Activated T-cell treated with anti-CD3 and anti-CD28 coated beads, Interleukin-2, amount 50 U/mL, for 24 hours (primary cell): ENCODE measurements at regions not wholly inside any gene's neighbourhood (a gene's known extent, or its start where the extent isn't known, plus 50 kb on each side); places are given as distances from the start of the nearest gene placed in this dataset.
"Not testable (repeated sequence)": the region's sequence is repeated elsewhere in the genome, so short reads cannot be mapped to it uniquely, and the experiment has no call there.

Source experiments
- DNase-seq: peaks from one replicate; pipeline ENCODE4 v3.0.0-alpha.2; 2020
- H3K27ac Mint-ChIP-seq: 2 replicates; pipeline ENCODE4 v1.8.0; 2020; ENCODE audit warnings: mild to moderate bottlenecking, mixed read lengths
- H3K27me3 Mint-ChIP-seq: 2 replicates; pipeline ENCODE4 v1.8.0; 2020; ENCODE audit warnings: mixed read lengths
- H3K36me3 Mint-ChIP-seq: 2 replicates; pipeline ENCODE4 v1.8.0; 2020; ENCODE audit warnings: low read depth, mixed read lengths
- H3K4me1 Mint-ChIP-seq: 2 replicates; pipeline ENCODE4 v1.8.0; 2020; ENCODE audit warnings: low read depth, mixed read lengths
- H3K4me3 Mint-ChIP-seq: 2 replicates; pipeline ENCODE4 v1.8.0; 2020; ENCODE audit warnings: mild to moderate bottlenecking, moderate library complexity, mixed read lengths
- H3K9me3 Mint-ChIP-seq: 2 replicates; pipeline ENCODE4 v1.8.0; 2020; ENCODE audit warnings: mixed read lengths

GRCh38 chrX:52585892-52586291 is 68.8 kb downstream of the SSX7 start:
- peaks cover 67% of the 10 kb centered on the region for H3K27me3 Mint-ChIP-seq
- no peaks in the 10 kb centered on the region for H3K9me3 Mint-ChIP-seq
- DNase-seq: no peak
- no peak overlapping the region for H3K27ac Mint-ChIP-seq
- H3K36me3 Mint-ChIP-seq: no peaks in the 10 kb centered on the region
- H3K4me1 Mint-ChIP-seq: no peaks in the 10 kb centered on the region
- H3K4me3 Mint-ChIP-seq: no peak overlapping the region

GRCh38 chrX:52577464-52578173 is 60.8 kb upstream of the XAGE1B start:
- H3K4me3 Mint-ChIP-seq: no peak overlapping the region
- no peaks in the 10 kb centered on the region for H3K36me3 Mint-ChIP-seq
- peaks cover 1% of the 10 kb centered on the region for H3K4me1 Mint-ChIP-seq
- H3K27me3 Mint-ChIP-seq: peaks cover 56% of the 10 kb centered on the region
- no peak for DNase-seq
- no peak overlapping the region for H3K27ac Mint-ChIP-seq
- no peaks in the 10 kb centered on the region for H3K9me3 Mint-ChIP-seq

GRCh38 chrX:52576946-52577345 is 60.1 kb upstream of the XAGE1B start:
- Mint-ChIP-seq H3K4me3 (no peak overlapping the region), H3K27ac (no peak overlapping the region), H3K9me3 (no peaks in the 10 kb centered on the region), H3K36me3 (no peaks in the 10 kb centered on the region), H3K4me1 (peaks cover 1% of the 10 kb centered on the region), H3K27me3 (peaks cover 51% of the 10 kb centered on the region)
- no peak for DNase-seq

- H3K4me3 Mint-ChIP-seq: no peak overlapping the region
- H3K36me3 Mint-ChIP-seq: no peaks in the 10 kb centered on the region
- no peak for DNase-seq
- peaks cover 1% of the 10 kb centered on the region for H3K4me1 Mint-ChIP-seq
- no peaks in the 10 kb centered on the region for H3K9me3 Mint-ChIP-seq
- peaks cover 50% of the 10 kb centered on the region for H3K27me3 Mint-ChIP-seq
- H3K27ac Mint-ChIP-seq: no peak overlapping the region
Measured at GRCh38 chrX:52576474-52576873, 59.6 kb upstream of the XAGE1B start.

GRCh38 chrX:52574416-52575275 is 57.8 kb upstream of the XAGE1B start:
- Mint-ChIP-seq H3K27ac (no peak overlapping the region), H3K9me3 (no peaks in the 10 kb centered on the region), H3K4me1 (peaks cover 1% of the 10 kb centered on the region), H3K27me3 (peaks cover 52% of the 10 kb centered on the region), H3K36me3 (no peaks in the 10 kb centered on the region), H3K4me3 (no peak overlapping the region)
- no peak for DNase-seq

GRCh38 chrX:52568146-52568545 is 51.3 kb upstream of the XAGE1B start:
- peaks cover 60% of the 10 kb centered on the region for H3K27me3 Mint-ChIP-seq
- not testable (repeated sequence) for DNase-seq, H3K27ac Mint-ChIP-seq

More at GRCh38 chrX:52568146-52568545, 51.3 kb upstream of the XAGE1B start:
- not testable (repeated sequence) for H3K9me3 Mint-ChIP-seq, H3K36me3 Mint-ChIP-seq, H3K4me3 Mint-ChIP-seq, H3K4me1 Mint-ChIP-seq
